NB4 (cell line): ENCODE measurements at regions not wholly inside any gene's neighbourhood (a gene's known extent, or its start where the extent isn't known, plus 50 kb on each side); places are given as distances from the start of the nearest gene placed in this dataset.

Experiments used
- DNase-seq: peaks from one replicate; pipeline ENCODE4 v3.0.0; 2010; ENCODE audit warnings: low read depth
- H3K4me3 ChIP-seq: one replicate; pipeline ENCODE4 v1.5.1; 2011; ENCODE audit warnings: mild to moderate bottlenecking, low read depth, low read length, moderate library complexity
- MYC ChIP-seq: IDR thresholded peaks from 2 replicates; pipeline ENCODE4 v1.6.1; 2011; ENCODE audit warnings: low read depth, low read length
- POLR2A ChIP-seq: IDR thresholded peaks from 2 replicates; pipeline ENCODE4 v1.6.1; 2011; ENCODE audit warnings: mild to moderate bottlenecking; ENCODE audit not compliant: insufficient read length; ENCODE audit errors: extremely low read depth
- TF ChIP-seq, protein P1 (sequence below): IDR thresholded peaks from one replicate; pipeline ENCODE4 v1.5.1; 2012; ENCODE audit warnings: low read depth, low read length
- TF ChIP-seq, protein P2 (sequence below): IDR thresholded peaks from 2 replicates; pipeline ENCODE4 v1.6.1; 2011; ENCODE audit warnings: low read depth, low read length

DNA sequence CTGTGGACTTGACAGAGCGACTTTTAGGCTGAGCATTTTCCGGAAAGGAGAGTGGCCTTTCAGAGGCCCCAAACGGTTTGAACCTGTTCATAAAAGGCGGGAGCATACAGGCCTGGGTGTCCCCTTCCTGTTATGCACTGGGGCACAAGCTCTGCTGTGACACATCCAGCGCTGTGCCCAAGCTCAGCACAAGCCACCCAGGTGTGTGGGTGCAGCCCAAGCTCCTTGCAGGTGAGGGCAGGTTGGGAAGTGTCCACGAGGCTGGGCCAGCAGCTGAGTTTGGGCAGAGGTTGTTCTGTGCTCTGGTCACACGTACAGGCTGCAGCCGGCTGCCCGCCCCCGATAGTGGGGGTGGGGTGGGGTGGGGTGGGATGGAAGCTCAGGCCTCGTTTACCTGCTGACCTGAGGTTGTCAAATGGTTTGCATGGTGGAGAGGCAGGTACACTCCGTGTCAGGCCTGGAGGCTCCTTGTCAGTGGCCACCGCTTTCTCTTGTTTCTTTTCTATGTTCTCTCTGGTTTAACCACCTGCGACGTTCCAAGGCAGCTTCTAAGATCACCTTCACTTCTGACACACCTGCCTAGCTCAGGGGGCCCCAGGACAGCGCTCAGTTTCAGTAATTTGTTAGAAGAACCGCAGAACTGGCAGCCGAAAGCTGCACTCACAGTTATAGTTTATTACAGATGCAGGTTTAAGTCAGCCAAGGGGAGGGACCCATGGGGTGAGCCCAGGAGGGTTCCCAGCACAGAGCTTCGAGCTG lies 194.7 kb upstream of the CIBAR2 start:
- no peak overlapping the region for H3K4me3 ChIP-seq
- TF ChIP-seq, protein P1, sequence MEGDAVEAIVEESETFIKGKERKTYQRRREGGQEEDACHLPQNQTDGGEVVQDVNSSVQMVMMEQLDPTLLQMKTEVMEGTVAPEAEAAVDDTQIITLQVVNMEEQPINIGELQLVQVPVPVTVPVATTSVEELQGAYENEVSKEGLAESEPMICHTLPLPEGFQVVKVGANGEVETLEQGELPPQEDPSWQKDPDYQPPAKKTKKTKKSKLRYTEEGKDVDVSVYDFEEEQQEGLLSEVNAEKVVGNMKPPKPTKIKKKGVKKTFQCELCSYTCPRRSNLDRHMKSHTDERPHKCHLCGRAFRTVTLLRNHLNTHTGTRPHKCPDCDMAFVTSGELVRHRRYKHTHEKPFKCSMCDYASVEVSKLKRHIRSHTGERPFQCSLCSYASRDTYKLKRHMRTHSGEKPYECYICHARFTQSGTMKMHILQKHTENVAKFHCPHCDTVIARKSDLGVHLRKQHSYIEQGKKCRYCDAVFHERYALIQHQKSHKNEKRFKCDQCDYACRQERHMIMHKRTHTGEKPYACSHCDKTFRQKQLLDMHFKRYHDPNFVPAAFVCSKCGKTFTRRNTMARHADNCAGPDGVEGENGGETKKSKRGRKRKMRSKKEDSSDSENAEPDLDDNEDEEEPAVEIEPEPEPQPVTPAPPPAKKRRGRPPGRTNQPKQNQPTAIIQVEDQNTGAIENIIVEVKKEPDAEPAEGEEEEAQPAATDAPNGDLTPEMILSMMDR: no peak
- no peak for TF ChIP-seq POLR2A
- TF ChIP-seq, protein P2, sequence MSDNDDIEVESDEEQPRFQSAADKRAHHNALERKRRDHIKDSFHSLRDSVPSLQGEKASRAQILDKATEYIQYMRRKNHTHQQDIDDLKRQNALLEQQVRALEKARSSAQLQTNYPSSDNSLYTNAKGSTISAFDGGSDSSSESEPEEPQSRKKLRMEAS: no peak
- TF ChIP-seq MYC: no peak
- DNase-seq: no peak

DNA sequence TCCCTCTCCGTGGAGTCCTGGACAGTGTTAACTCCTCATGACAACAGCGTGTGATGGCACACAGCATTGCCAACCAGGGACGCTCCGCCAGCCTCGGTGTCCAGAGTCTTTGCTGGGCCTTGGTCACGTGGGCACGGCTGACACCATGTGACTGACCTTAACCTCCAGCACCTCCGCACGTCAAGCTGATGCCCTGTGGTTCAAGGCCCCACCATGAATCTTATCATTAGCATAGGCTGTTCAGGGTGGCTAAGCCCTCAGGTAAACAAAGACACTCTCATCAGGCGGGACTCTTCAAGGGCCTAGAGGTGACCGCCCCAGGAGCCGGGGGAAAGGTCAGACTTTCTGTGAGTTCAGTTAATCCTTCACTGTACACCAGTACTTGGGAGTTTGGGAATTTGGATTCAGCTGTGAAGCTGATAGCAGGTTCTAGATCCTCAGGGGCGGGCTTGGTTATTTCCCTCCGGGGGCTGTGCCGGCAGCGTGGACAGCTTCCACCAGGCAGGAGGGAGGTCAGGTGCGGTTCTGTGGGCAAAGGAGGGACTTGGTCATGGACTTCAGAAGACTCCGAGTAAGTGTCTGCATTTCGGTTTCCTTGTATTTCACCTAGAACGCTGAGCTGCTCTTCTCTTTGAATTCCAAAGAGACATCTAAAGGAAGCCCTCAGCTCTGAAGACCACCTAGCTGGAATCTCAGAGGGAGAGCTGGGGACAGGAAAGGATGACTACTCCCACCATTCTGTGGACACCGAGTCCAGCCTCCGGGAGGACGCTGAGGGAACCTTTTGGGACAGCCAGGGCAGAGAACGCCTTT lies 195.5 kb upstream of the CIBAR2 start:
- DNase-seq: no peak
- no peak overlapping the region for H3K4me3 ChIP-seq
- TF ChIP-seq, protein P1: no peak
- TF ChIP-seq MYC (no peak), POLR2A (no peak)
- TF ChIP-seq, protein P2: no peak

DNA sequence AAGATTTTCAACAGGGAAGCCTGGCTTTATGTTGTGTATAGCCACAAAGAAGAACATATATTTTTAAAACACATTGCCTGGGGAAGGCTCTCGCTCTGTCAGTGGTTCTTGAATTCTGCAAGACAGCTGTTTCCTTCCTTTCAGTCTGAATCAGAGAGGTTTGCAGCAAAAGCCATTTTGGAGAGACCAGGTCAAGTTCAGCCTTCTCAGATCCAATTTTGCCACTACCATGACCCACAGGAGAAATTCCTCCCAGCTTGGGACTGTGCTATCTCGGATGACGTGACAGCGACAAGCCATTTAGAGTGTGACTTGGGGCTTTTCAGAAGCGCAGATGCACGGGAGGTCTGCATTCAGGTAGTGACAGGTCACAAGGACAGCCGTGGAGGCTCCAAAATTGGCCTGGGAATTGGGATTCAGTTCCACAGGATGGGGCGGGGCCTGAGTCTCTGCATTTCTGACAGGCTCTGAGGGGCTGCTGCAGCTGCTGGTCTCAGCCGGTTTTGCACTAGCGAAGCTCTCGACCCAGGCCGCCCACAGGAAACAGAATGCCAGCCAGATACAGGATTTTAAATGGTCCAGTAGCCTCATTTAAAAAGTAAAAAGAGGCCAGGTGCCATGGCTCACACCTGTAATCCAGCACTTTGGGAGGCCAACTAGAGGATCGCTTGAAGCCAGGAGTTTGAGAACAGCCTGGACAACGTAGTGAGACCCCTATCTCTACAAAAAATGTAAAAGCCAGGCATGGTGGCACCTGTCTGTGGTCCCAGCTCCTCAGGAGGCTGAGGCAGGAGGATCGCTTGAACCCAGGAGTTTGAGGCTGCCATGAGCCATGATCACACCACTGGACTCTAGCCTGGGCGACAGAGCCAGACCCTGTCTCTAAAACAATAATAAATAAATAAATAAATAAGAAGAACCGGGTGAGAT lies 196.6 kb upstream of the CIBAR2 start:
- H3K4me3 ChIP-seq: no peak overlapping the region
- no peak for DNase-seq
- TF ChIP-seq MYC (no peak), POLR2A (no peak)
- TF ChIP-seq, protein P1: no peak
- TF ChIP-seq, protein P2: no peak

DNA sequence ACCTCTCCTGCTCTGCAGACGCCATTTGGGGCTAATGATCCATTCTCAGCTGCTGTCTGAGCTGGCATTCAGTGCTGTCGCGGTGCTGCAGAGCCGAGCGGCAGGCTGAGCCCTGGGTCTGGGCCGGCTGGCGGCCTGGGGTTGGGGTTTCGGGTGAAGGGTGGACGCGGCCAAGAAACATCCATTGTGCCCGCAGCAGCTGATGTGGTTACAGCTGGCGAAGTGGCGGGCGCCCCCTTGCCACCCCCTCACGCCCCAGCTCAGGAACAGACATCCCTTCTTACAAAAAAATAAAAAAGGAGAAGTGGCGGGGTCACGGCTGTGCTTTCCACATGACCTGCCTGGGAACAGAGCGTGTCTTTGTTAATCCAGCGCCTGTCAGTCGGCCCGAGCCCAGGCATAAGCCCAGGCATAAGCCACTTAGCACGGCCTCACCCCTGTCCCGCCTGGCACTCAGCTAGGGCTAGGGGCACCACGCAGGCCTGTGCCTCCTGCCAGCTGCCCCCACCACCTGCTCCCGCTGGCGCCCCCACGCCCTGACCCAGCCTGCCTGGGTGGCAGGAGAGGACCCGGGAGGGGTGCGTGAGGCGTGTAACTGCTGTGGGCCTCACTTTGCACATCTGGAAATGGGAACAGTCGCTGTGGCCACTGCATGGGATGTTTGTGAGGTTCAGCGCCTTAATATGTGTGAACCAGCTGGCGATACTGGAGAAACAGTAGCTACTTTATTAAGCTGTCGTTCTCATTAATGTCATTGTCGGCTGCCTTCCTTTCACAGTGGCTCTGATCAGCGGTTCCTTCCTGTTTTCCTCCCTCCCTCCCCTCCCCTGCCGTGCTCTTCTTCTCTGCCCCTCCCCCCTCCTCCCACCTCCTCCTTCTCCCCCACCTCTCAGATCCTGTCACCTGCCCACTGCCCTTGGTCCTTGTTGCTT lies 197.7 kb upstream of the CIBAR2 start:
- TF ChIP-seq, protein P2: peak; percentile 53
- TF ChIP-seq, protein P1: no peak
- H3K4me3 ChIP-seq: no peak overlapping the region
- peak; percentile 90 for DNase-seq
